Breast epithelium (tissue), 3 donors: ENCODE measurements at regions not wholly inside any gene's neighbourhood (a gene's known extent, or its start where the extent isn't known, plus 50 kb on each side); places are given as distances from the start of the nearest gene placed in this dataset.

ENCODE experiments used
- CTCF ChIP-seq, 3 donors: fragments of 450-650 bp; IDR thresholded peaks; one replicate each; pipeline ENCODE4 v1.5.1; 2016 to 2017; ENCODE audit warnings: antibody characterized with exemption in 3 of 3, mild to moderate bottlenecking in 3 of 3, moderate library complexity in 3 of 3
- POLR2A ChIP-seq: fragments of 450-650 bp; IDR thresholded peaks from one replicate; pipeline ENCODE4 v1.6.1; 2016; ENCODE audit warnings: antibody characterized with exemption, mild to moderate bottlenecking, moderate library complexity

GRCh38 chr7:79673969-79674368, 220.5 kb upstream of the MAGI2 start:
- no peak for TF ChIP-seq POLR2A
- TF ChIP-seq CTCF (IDR thresholded peaks at IDR 0.05), result no peak
